Effector CD8-positive, alpha-beta T cell (primary cell): ENCODE measurements at regions not wholly inside any gene's neighbourhood (a gene's known extent, or its start where the extent isn't known, plus 50 kb on each side); places are given as distances from the start of the nearest gene placed in this dataset.

ENCODE experiments used
- DNase-seq: peaks from one replicate; lab custom pipeline; 2025; lab: John Stamatoyannopoulos, UW

- DNase-seq = no peak
Observed at GRCh38 chr15:97881346-97881965, 79.0 kb upstream of the ARRDC4 start.

- no peak for DNase-seq
Observed at GRCh38 chr15:97884513-97885131, 75.9 kb upstream of the ARRDC4 start.

- no peak for DNase-seq
Observed at GRCh38 chr15:97890307-97890706, 70.2 kb upstream of the ARRDC4 start.

GRCh38 chr15:97892167-97892938 lies 68.2 kb upstream of the ARRDC4 start:
- no peak for DNase-seq

- DNase-seq = no peak
Observed at GRCh38 chr15:97893967-97894366, 66.5 kb upstream of the ARRDC4 start.

GRCh38 chr15:97899981-97900380 lies 60.5 kb upstream of the ARRDC4 start:
- no peak for DNase-seq

- no peak for DNase-seq
Observed at GRCh38 chr15:97902140-97902780, 58.2 kb upstream of the ARRDC4 start.

GRCh38 chr15:97903560-97903959 lies 56.9 kb upstream of the ARRDC4 start:
- DNase-seq = no peak

- DNase-seq = no peak
Observed at GRCh38 chr15:97903971-97904572, 56.4 kb upstream of the ARRDC4 start.

- DNase-seq = peak; percentile 28
Observed at GRCh38 chr15:97909291-97909891, 51.1 kb upstream of the ARRDC4 start.
